Brain pericyte (primary cell): ENCODE measurements at regions not wholly inside any gene's neighbourhood (a gene's known extent, or its start where the extent isn't known, plus 50 kb on each side); places are given as distances from the start of the nearest gene placed in this dataset.

Source experiments
- DNase-seq: peaks from one replicate; pipeline ENCODE4 v3.0.0-alpha.2; 2012; ENCODE audit warnings: low read depth, low spot score

GRCh38 chr12:91853350-91854127, 292.1 kb downstream of the BTG1 start:
- no peak for DNase-seq

DNA sequence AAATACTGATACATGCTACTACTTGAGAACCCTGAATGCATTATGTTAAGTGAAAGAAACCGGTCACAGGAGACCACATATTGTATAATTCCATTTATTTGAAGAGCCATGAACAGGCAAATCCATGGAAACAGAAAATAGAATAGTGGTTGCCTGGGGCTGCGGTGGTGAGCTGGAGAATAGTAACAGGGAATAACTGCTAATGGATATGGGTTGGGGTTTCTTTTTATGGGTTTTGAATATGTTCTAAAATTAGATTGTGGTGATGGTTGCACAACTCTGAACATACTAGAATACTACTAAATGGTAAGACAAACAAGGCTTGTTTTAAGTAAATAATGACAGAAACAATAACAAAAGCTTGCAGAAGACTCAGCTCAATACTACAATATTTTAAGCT, 293.0 kb downstream of the BTG1 start:
- peak; percentile 27 for DNase-seq

DNA sequence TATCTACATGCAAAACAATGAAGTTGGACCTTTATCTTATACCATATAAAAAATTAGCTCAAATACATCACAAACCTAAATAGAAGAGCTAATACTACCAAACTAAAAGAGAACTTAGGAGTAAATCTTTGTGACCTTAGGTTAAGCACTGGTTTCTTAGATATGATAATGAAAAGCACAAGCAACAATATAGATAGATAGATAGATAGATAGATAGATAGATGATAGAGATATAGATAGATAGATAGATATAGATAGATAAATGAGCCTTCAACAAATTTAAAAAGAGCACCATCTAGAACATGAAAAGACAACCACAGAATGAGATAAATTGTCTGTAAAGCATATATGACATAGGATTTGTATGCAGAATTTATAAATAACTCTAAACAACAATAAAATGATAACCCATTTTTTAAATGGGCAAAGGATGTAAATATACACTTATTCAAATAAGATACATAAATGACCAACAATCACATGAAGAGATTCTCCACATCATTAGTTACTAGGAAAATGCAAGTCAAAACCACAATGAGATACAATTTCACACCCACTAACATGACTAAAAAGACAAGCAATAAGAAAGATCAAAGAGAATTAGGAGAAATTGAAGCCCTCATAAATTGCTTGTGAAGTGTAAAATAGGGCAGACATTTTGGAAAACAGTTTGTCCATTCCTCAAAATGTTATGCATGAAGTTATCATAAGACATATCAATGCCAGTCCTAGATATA, 293.7 kb downstream of the BTG1 start:
- no peak for DNase-seq

DNA sequence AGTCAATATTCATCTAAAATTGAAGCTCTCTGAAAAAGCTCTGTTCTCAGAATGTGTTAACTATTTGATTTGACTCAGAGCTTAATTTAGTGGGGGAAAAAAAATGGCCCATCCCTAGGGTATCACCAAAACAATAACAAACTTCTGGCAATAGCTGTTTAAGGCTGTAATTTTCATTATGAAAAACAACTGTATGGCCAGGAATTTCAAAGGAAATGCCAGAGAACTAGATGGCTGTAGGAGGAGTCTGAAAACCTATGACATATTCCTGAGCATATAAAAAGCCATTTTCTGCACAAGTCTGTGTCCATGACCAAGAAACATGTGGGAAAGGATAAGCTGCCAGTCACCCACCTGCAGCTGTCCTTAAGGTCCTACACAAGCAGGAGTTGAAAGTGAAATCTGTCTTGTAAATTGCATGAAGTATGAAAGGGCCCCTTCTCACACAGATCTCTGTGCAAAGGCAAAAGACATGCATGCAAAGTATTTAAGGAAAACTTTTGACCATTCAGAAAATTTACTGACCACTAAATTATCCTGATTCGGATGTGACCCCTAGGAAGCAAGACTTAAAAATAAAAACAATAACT, 299.1 kb downstream of the BTG1 start:
- DNase-seq: no peak

- no peak for DNase-seq
Observed at GRCh38 chr12:91845365-91845764, 300.3 kb downstream of the BTG1 start.

DNA sequence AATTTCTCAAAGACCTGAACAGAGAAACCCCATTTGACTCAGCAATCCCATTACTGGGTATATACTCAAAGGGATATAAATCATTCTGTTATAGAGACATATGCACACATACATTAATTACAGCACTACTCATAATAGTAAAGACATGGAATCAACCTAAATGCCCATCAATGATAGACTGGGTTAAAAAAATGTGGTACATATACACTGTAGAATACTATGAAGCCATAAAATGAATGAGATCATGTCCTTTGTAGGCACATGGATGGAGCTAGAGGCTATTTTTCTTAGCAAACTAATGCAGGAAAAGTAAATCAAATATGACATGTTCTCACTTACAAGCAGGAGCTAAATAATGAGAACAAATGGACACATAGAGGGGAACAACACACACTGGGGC, 303.8 kb downstream of the BTG1 start:
- DNase-seq: no peak

DNA sequence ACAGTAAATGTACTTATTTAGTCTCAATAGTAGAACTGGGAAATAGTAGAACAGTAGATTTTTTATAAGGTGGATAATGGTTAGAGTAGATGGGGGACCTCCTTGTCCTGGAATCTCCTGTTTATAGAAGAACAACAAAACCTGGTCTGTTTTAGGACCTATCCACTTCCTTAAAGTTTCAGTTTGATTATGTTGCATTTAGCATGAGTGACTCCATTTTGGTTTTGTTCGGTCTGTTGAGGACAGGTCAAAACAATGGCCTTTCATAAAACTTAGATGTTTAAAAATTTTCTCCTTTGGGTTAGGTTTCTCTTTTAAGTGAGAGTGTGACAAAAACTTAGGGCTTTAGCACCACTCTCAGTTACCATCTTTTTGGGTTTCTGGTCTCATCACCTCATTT, 308.9 kb downstream of the BTG1 start:
- DNase-seq: no peak

DNA sequence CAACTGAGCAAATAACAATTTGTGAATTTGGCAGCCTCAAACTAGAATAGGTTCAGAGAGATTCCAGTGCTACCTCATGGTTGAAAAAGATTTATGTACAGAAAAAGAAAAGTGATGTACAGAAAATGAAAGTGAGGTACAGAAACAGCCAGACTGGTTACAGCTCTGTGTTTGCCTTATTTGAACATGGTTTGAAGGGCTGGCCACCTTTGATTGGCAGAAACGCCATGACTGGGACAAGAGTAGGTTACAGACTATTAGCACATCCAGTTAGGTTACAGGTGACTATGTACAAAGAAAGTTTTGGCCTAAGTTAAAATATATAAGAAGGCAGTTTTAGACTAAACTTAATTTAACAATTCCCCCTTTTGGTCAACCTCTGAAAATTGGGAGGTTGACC, 309.4 kb downstream of the BTG1 start:
- DNase-seq: no peak

- no peak for DNase-seq
Observed at GRCh38 chr12:91835693-91836092, 310.0 kb downstream of the BTG1 start.

- no peak for DNase-seq
Observed at GRCh38 chr12:91833780-91834359, 311.8 kb downstream of the BTG1 start.

- DNase-seq: no peak
Observed at GRCh38 chr12:91825999-91826398, 319.6 kb downstream of the BTG1 start.

DNA sequence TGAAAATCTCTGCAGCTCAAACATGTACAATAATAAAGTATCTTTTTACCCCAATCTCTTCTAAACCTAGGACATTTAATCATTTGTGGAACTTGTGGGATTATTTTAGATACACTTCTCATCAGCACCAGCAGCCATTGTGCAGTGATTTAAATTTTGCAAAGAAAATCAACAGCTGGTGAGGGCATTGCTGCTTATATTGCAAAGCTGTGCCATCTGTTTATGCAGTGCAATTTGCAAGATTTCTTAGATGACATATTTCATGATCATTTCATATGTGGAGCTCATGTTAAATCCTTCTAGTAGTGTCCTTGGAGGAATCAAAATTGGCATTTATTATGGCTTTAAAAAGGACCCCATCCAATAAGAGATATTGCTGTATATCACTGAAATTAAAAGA, 320.7 kb downstream of the BTG1 start:
- DNase-seq: no peak

DNA sequence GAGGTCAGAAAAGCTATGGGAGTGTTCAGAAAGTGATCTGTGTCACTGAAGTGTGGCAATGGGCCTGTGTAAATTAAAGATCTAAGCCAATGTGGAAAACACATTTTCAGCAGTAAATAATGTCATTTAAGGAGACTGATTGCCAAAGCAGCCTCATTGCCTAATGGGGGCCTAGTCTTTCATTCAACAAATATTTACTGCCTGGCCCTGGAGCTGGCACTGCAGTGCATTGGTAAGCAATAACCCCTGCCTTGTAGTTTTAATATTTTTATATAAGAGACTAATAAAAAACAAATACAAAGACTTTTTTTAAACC, 326.6 kb downstream of the BTG1 start:
- DNase-seq: no peak

DNA sequence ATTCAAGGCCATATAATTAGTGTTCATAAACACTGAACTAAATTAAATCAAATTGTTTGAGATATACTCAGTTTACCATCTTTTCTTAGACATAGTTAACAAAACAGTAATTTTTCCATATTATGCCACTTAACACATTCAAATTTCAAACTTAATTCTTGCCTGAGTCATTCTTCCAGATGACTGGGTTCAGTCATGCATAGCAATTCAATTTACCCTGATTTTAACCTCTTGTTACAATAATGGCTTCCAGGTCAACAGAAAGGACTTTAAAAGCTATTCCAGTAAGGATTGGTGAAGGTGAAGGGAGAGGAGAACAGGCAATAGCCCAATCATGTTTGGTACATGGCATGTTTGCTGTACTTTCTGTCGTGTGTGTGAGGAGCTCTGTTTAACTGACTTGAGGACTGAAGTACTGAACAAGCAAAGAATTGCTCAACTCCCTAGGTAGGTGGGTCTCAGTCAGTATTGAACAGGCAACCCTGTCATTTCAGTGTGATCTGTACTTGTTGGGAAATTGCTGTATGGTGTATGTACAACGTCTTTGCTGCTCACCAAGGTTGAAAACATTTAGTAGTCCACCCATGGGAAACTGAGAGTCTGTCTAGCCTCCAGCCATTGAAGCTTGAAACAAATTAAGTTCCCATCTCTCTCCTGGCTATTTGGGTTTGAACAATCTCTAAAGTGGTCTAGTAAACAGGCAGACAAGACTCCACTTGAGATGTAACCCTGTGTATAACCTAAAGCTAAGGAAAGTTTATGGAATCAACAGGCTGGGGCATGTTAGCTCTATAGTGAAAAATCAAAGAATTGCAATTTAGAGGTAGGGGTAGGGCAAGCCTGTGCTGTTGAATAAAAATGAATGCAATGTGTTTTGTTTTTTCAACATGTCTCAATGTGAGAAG, 327.2 kb downstream of the BTG1 start:
- DNase-seq: no peak

- DNase-seq: no peak
Observed at GRCh38 chr12:91817517-91817916, 328.1 kb downstream of the BTG1 start.

DNA sequence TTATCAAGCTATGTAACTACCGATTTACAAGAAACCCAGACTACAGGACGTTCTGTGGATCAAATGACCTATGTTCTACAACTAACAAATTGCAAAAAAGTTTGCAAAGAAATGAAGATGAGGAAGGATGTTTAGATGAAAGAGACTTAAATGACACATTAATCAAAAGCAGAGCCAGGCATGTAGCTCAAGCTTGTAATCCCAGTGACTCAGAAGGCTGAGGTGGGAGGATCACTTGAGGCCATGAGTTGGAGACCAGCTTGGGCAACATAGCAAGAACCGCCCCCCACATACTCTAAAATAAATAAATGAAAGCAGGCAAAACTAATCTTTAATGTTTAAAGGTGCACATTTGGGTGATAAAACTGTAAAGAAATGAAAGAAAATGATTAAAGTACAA, 331.9 kb downstream of the BTG1 start:
- DNase-seq: no peak

GRCh38 chr12:91811481-91812287, 334.0 kb downstream of the BTG1 start:
- peak; percentile 27 for DNase-seq

DNA sequence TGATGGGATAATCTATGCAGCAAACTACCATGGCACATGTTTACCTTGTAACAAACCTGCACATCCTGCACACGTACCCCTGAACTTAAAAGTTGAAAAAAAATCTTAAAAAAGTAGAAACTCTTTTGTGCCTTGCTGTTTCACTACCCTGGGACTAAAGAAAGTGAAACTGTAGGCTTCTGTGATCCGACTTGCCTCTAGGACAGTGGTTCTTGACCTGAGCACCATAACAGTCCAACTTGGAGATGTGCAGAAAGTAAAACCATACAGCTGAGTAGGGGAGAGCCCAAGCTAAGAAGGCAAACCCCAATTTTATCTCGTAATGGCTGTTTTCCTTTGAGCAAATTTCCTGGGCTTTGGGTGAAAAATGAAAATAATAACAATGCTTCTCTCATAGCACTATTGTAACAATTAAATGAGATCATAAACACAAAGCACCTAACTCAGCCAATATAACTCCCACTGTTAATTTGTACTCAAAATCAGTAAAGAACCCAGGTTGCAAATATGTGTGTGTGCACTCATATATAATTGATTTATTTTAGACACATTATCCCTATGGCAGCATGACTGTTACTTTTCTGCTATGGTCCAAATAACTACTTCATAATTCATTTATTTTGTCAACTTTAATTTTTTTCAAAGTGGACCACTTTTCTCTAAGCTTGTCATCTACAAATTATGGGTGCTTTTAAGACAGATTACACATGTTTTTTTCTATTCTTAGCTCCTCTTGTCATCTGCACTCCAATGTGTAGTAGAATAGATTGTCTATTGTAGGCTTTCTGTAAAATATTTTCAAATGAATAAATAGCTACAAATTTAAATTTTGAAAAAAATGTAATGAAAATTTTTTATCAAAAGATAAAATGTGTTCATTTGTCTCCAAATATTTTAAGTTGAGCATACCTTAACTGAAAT, 334.9 kb downstream of the BTG1 start:
- DNase-seq: no peak

DNA sequence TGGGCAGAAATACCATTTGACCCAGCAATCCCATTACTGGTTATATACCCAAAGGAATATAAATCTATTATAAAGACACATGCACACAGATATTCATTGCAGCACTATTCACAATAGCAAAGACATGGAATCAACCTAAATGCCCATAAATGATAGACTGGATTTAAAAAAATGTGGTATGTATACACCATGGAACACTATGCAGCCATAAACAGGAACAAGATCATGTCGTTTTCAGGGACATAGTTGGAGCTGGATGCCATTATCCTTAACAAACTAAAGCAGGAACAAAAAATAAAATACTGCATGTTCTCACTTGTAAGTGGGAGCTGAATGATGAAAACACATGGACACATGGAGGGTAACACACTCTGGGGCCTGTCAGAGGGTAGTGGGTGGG, 335.6 kb downstream of the BTG1 start:
- no peak for DNase-seq

DNA sequence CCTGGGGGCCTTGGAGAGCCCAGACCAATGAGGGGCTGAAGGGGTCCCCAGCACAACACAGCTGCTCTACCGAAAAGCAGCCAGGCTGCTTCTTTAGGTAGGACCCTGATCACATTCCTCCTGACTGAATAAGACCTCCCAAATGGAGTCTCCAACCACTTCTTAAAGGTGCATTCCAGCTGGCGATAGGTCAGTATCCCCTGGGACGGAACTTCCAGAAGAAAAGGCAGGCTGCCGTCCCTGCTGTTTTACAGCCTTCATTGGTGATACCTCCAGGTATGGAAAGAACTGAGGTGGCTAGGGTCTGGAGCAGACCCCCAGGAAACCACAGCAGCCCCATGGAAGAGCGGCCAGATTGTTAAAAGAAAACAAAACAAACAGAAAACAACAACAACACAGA, 340.6 kb downstream of the BTG1 start:
- no peak for DNase-seq
